Hindlimb muscle (tissue), 1 donor: ENCODE measurements at regions not wholly inside any gene's neighbourhood (a gene's known extent, or its start where the extent isn't known, plus 50 kb on each side); places are given as distances from the start of the nearest gene placed in this dataset.

ENCODE experiments used
- DNase-seq: peaks from one replicate; pipeline ENCODE4 v3.0.0-alpha.2; 2013

DNA sequence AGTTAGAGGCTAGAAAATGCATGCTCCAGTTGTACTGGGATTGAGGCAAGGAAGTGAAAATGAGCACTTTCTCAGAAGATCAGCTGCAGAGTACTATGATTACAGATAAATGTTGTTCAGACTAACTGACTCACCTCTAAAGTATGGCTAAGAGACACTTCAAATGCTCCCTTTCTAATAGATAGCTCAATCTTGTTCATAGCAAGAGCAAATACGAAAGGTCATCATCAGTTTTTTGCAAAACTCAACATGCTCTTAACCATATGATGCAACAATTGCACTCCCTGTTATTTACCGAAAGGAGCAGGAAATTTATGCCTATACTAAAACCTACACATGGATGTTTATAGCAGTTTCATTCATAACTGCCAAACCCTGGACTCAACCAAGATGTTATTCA, 838.4 kb upstream of the INTU start:
- no peak for DNase-seq

DNA sequence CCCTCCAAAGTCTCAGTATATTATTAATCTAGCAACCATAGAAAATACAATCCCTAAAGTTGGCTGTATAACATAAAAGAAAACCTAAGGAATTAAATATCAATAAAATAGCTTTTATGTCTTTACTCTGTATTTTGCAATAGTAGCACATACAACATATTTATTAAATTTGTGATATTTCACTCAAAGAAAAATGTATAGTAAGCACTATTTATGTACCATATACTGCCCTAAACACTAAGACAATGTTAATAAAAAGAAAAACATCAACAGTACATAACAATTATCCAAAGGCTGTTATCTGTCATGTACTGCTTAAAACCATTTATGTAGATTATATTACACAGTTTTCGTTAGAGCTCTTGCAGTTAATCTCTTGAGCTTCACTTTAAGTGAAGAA, 834.5 kb upstream of the INTU start:
- DNase-seq: no peak

DNA sequence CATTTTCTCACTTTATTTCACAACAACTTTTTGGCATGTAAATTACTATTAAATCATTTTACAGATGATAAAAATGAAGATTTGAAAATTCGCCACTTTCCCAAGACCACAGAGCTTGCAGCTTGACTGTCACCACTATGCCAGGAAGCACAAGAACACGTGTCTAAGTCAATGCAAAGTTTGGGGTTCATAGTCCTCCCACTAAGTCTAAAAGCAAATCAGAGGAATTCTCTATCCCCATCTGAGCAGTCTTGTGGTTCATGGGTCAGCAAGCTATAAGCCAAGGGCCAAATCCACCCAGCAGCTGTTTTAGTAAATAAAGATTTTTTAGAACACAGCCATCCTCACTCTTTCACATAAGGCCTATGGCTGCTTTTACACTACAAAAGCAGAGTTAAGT, 833.3 kb upstream of the INTU start:
- peak; percentile 47 for DNase-seq

- DNase-seq: peak; percentile 20
These were observed 832.7 kb upstream of the INTU start for GRCh38 chr4:126799971-126800574.

GRCh38 chr4:126800575-126801141, 832.1 kb upstream of the INTU start:
- DNase-seq: peak; percentile 13

DNA sequence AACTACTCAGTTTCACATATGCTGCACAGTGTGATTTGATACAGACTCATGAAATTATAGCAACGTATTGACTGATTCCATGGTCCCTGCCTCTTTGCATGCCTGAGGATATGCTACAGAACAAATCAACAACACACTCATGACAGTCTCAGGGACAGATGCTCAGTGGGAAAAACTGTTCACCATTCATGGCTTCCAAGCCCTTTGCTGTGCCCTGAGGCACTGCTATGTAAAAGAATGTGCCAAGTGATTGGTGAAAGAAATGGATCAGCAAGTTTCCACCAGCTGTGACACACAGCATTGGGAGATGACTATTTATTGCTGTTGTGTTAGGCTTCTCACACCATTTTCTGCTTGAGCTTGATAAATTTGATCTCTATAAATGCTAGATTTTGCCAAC, 825.6 kb upstream of the INTU start:
- no peak for DNase-seq

- no peak for DNase-seq
These were observed 820.7 kb upstream of the INTU start for GRCh38 chr4:126812076-126812475.

DNA sequence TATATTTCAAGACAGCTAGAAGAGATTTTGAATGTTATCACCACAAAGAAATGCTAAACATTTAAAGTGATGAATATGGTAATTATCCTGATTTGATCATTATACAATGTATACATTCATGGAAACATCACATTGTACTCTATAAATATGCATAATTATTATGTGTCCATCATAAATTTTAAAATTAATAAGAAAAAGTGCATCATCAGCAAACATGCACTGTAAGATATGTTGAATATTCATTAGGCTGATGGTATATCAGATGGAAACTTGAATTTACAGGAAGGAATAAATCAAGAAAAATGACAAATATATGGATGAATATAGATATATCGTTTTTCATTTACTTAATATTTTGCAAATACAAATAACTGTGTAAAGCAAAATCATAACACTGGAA, 812.1 kb upstream of the INTU start:
- no peak for DNase-seq

DNA sequence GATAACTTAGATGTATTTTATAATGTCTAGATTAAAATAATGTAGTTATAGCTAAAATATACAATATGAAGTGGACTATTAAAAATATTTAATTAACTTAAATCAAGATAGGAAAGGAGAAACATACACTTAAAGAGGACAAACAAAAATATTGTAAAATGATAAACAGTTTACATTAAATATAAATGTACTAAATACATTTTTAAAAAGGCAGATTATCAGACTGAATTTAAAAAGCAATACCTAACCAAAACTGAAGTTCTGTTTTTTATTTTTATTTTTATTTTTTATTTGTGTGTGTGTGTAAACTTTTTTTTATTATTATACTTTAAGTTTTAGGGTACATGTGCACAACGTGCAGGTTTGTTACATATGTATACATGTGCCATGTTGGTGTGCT, 811.6 kb upstream of the INTU start:
- no peak for DNase-seq

DNA sequence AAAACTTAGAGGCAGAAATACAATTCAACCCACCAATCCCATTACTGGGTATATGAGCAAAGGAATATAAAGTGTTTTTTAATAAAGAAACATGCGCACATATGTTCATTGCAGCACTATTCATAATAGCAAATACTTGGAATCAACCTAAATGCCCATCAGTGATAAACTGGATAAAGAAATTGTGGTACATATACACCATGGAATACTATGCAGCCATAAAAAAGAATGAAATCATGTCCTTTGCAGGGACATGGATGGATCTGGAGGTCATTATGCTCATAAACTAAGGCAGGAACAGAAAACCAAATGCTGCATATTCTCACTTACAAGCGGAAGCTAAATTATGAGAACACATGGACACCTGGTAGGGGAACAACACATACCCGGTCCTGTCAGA, 807.7 kb upstream of the INTU start:
- DNase-seq: no peak

DNA sequence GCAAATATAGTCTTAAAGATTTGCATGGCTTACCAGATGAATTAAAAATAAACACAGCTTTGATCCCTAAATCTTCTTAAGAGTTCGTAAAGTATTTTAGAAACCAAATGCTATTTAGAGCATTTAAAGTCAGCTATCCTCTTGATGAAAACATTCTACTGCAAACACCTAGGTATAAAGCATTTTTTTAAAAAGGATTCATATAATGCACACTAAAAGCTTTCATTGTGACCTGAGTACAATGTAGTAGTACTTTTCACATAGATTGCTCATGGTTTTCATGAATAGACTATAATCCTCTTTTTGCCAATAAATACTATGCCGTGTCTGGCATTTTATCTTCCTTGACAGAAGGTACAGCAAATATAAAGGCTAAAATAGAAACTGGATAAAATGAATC, 805.1 kb upstream of the INTU start:
- DNase-seq: no peak

DNA sequence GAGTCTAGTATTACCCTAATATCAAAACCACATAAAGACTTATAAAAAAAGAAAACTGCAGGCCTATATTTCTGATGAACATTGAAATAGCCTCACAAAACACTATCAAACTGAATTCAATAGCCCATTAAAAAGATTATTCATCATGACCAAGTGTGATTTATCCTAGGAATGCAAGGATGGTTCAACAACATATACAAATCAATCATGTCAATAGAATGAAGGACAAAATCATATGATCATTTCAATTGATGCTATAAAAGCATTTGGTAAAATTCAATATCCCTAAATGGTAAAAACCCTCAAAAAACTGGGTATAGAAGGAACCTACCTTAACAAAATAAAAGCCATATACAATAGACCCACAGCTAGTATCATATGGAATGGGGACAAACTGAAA, 797.9 kb upstream of the INTU start:
- DNase-seq: no peak

DNA sequence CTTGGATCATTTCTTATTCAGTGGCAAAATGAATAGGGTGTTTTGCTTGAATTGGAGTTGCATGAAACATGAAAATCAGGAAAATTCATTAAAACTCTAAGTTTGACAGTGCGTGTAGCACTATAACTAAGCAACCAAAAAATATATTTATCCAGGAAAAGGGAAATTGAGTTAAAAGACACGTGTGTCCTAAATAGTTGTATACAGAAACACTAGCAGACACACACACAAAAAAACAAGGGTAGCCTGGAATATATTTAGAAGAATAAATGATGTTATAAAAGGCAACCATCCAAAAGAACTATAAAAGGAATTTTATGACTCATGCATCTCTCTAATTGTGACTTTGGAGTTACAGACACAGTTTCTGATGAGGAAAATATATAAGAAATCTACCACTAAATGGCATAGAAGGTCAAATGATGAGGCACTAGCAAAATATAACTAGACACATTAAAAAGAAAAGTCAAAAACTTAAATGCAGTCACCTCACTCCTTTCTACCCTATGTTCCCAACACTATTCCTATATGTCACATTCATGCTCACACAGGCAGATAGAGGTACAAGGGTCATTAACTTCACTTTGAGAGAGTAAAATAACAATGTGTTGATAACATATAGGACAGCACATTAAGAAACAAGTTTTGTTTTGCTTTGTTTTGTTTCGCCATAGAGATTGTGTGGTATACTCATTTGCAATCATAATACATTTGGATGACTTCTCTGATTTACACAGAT, 793.6 kb upstream of the INTU start:
- DNase-seq: peak; percentile 10

DNA sequence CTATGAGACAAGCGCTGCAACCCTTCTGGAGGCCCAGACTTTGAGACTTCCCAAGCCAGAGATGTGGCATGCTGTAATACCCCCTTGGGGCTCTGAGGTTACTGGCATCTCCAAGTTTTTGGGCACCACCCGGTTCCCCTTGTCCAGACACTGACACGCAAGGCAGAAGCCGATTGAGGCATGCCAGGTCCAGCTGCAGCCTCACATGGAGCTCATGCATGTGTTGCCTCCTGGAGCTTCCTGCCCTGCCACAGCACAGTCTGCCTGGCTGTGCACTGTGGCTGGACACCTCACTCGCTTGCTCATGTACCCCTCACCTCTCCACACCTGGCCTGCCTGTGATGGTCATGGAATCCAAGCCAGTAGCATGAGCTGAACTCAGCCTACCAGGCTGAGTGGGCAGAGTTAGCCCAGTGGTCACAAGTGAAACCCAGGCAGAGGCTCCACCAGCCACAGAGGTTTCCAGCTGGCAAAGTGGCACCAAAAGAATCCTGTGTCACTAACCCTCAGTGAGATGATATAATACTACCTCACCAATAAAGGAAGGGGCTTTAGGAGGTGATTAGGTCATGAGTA, 789.2 kb upstream of the INTU start:
- no peak for DNase-seq

GRCh38 chr4:126850286-126850685, 782.5 kb upstream of the INTU start:
- DNase-seq: no peak

DNA sequence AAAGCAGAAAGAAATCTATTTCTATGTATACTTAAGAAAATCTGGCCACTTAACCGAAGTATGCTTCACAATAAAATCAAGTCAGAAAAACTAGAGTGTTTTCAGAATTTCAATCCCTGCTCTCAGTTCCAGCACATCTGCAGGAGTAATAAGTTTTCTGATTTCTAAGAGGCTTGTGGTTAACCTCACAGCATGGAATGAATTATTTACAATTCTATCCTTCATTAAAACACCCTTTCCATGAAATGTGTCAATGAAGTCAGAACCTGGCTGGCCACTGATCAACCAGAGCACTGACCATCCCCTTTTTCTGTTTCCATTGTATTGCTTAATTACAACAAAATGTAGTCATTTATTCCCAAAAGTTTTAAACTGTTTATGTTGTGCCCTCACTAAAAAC, 781.4 kb upstream of the INTU start:
- peak; percentile 21 for DNase-seq

- DNase-seq: no peak
These were observed 779.0 kb upstream of the INTU start for GRCh38 chr4:126853715-126854114.

DNA sequence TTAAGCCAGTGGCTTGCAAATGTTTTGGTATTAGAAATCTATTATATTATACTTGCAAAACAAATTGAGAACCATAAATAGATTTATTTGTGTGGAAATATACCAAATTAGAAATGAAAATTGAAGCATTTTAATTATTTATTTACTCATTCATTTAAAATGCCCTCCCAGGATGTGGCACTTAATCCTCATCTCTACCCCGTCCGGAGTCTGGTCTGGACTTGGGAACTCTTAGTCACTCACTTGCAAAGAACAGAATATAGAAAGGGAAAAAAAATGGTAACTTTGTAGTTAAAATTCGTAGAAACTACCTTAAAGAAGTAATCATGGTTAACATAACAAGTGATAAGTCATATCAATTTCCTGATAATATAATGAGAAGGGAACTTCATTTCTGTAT, 775.9 kb upstream of the INTU start:
- no peak for DNase-seq

- no peak for DNase-seq
These were observed 773.4 kb upstream of the INTU start for GRCh38 chr4:126859314-126859713.

GRCh38 chr4:126859872-126860271, 772.9 kb upstream of the INTU start:
- no peak for DNase-seq

- DNase-seq: no peak
These were observed 772.4 kb upstream of the INTU start for GRCh38 chr4:126860308-126860707.

- no peak for DNase-seq
These were observed 762.8 kb upstream of the INTU start for GRCh38 chr4:126869967-126870366.

- no peak for DNase-seq
These were observed 760.9 kb upstream of the INTU start for GRCh38 chr4:126871810-126872209.

DNA sequence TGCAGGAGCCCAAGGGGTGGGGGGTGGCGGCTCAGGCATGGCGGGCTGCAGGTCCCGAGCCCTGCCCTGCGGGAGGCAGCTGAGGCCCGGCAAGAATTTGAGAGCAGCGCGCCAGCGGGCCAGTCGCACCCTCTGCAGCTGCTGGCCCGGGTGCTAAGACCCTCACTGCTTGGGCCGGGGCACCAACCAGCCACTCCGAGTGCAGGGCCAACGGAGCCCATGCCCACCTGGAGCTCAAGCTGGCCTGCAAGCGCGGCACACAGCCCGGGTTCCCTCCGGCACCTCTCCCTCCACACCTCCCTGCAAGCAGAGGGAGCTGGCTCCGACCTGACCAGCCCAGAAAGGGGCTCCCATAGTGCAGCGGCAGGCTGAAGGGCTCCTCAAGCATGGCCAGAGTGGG, 758.2 kb upstream of the INTU start:
- no peak for DNase-seq
